ENCODE measurements at regions not wholly inside any gene's neighbourhood (a gene's known extent, or its start where the extent isn't known, plus 50 kb on each side); places are given as distances from the start of the nearest gene placed in this dataset.

GRCh38 chr13:31980830-31981229 lies 50.7 kb upstream of the FRY start:
- no peaks in the 10 kb centered on the region for H3K4me1 ChIP-seq (ENCODE audit: low read depth, poor library complexity, severe bottlenecking)
- TF ChIP-seq, protein P1, sequence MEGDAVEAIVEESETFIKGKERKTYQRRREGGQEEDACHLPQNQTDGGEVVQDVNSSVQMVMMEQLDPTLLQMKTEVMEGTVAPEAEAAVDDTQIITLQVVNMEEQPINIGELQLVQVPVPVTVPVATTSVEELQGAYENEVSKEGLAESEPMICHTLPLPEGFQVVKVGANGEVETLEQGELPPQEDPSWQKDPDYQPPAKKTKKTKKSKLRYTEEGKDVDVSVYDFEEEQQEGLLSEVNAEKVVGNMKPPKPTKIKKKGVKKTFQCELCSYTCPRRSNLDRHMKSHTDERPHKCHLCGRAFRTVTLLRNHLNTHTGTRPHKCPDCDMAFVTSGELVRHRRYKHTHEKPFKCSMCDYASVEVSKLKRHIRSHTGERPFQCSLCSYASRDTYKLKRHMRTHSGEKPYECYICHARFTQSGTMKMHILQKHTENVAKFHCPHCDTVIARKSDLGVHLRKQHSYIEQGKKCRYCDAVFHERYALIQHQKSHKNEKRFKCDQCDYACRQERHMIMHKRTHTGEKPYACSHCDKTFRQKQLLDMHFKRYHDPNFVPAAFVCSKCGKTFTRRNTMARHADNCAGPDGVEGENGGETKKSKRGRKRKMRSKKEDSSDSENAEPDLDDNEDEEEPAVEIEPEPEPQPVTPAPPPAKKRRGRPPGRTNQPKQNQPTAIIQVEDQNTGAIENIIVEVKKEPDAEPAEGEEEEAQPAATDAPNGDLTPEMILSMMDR (conservative IDR thresholded peaks at IDR 0.05; ENCODE audit: low read depth, low read length): no peak
- H2AFZ ChIP-seq (ENCODE audit: low read depth): no peak overlapping the region
- no peaks in the 10 kb centered on the region for H4K20me1 ChIP-seq (ENCODE audit: insufficient read depth)
- no peak overlapping the region for H3K27ac ChIP-seq
- no peak overlapping the region for H3K4me3 ChIP-seq (IDR thresholded peaks at IDR 0.05; ENCODE audit: insufficient read depth, low read depth, low read length)
- no peak overlapping the region for H3K9ac ChIP-seq
- H3K79me2 ChIP-seq (ENCODE audit: insufficient read depth, low read depth): no peaks in the 10 kb centered on the region
- H3K4me2 ChIP-seq: no peak overlapping the region
- no peaks in the 10 kb centered on the region for H3K36me3 ChIP-seq (ENCODE audit: insufficient read depth)
- H3K27me3 ChIP-seq (ENCODE audit: insufficient read depth, low read depth): no peaks in the 10 kb centered on the region
